Liver (tissue), 8 donors: ENCODE measurements at regions not wholly inside any gene's neighbourhood (a gene's known extent, or its start where the extent isn't known, plus 50 kb on each side); places are given as distances from the start of the nearest gene placed in this dataset.

Experiments used
- DNase-seq: peaks from one replicate; pipeline ENCODE4 v3.0.0-alpha.2; 2017; ENCODE audit warnings: low spot score
- H3K27ac ChIP-seq, 2 donors: one replicate each; pipeline ENCODE4 v1.7.0; 2013; ENCODE audit warnings: inconsistent platforms in 2 of 2, low read length in 2 of 2, control low read depth in 1 of 2, low read depth in 1 of 2, mild to moderate bottlenecking in 1 of 2
- H3K27me3 ChIP-seq, 4 donors: one replicate each; pipeline versions ENCODE4 v1.6.1 to v1.7.0; 2013; ENCODE audit warnings: low read length in 3 of 4, inconsistent platforms in 1 of 4, mild to moderate bottlenecking in 1 of 4, moderate library complexity in 1 of 4; ENCODE audit not compliant: control insufficient read depth in 4 of 4, insufficient read depth in 4 of 4
- H3K36me3 ChIP-seq, 4 donors: one replicate each; pipeline versions ENCODE4 v1.6.1 to v1.7.0; 2013; ENCODE audit warnings: low read length in 3 of 4, mild to moderate bottlenecking in 3 of 4, low read depth in 1 of 4, moderate library complexity in 1 of 4; ENCODE audit not compliant: control insufficient read depth in 4 of 4, insufficient read depth in 3 of 4
- H3K4me1 ChIP-seq, 4 donors: one replicate each; pipeline versions ENCODE4 v1.6.1 to v1.7.0; 2013; ENCODE audit warnings: low read length in 3 of 4, mild to moderate bottlenecking in 3 of 4, moderate library complexity in 1 of 4; ENCODE audit not compliant: control insufficient read depth in 4 of 4, insufficient read depth in 4 of 4
- H3K4me3 ChIP-seq, 3 donors: one replicate each; pipeline versions ENCODE4 v1.6.1 to v1.7.0; 2013; ENCODE audit warnings: low read length in 3 of 3, control low read depth in 1 of 3, low read depth in 1 of 3, mild to moderate bottlenecking in 1 of 3
- H3K9ac ChIP-seq, 2 donors: one replicate each; pipeline ENCODE4 v1.7.0; 2013; ENCODE audit warnings: low read length in 2 of 2, mild to moderate bottlenecking in 2 of 2, moderate library complexity in 2 of 2, control low read depth in 1 of 2, low read depth in 1 of 2
- H3K9me3 ChIP-seq, 4 donors: one replicate each; pipeline versions ENCODE4 v1.6.1 to v1.7.0; 2013; ENCODE audit warnings: low read length in 3 of 4; ENCODE audit not compliant: control insufficient read depth in 4 of 4
- ATF3 ChIP-seq: IDR thresholded peaks from 2 replicates; pipeline ENCODE4 v1.6.1; 2016; ENCODE audit warnings: antibody characterized with exemption
- CTCF ChIP-seq: fragments of 150-350 bp; IDR thresholded peaks from 2 replicates; pipeline ENCODE4 v1.5.1; 2017; ENCODE audit warnings: improper control_type of control experiment, low read depth, low read length; ENCODE audit not compliant: missing input control
- EGR1 ChIP-seq, 2 donors: IDR thresholded peaks; 2 replicates each; pipeline ENCODE4 v1.6.1; 2016 to 2018; ENCODE audit warnings: antibody characterized with exemption in 2 of 2, low read depth in 2 of 2
- FOXA1 ChIP-seq: IDR thresholded peaks from 2 replicates; pipeline ENCODE4 v1.6.1; 2016; ENCODE audit warnings: antibody characterized with exemption
- FOXA2 ChIP-seq: IDR thresholded peaks from 2 replicates; pipeline ENCODE4 v1.6.1; 2016; ENCODE audit warnings: antibody characterized with exemption
- GABPA ChIP-seq, 2 donors: IDR thresholded peaks in 1 of 2; conservative IDR thresholded peaks in 1 of 2; 2 replicates each; pipeline ENCODE4 v1.6.1; 2016; ENCODE audit warnings: antibody characterized with exemption in 2 of 2, mild to moderate bottlenecking in 1 of 2, moderate library complexity in 1 of 2
- HNF4A ChIP-seq, 2 donors: conservative IDR thresholded peaks; 2 replicates each; pipeline ENCODE4 v1.6.1; 2016; ENCODE audit warnings: antibody characterized with exemption in 2 of 2, mild to moderate bottlenecking in 2 of 2
- HNF4G ChIP-seq: IDR thresholded peaks from 2 replicates; pipeline ENCODE4 v1.6.1; 2016; ENCODE audit warnings: antibody characterized with exemption
- JUND ChIP-seq, 2 donors: IDR thresholded peaks; 2 replicates each; pipeline ENCODE4 v1.6.1; 2016; ENCODE audit warnings: antibody characterized with exemption in 2 of 2
- MAX ChIP-seq: IDR thresholded peaks from 2 replicates; pipeline ENCODE4 v1.6.1; 2016; ENCODE audit warnings: antibody characterized with exemption
- NR2F2 ChIP-seq: IDR thresholded peaks from 2 replicates; pipeline ENCODE4 v1.6.1; 2016; ENCODE audit warnings: antibody characterized with exemption
- RAD21 ChIP-seq, 2 donors: IDR thresholded peaks; 2 replicates each; pipeline ENCODE4 v1.6.1; 2016; ENCODE audit warnings: antibody characterized with exemption in 2 of 2, mild to moderate bottlenecking in 2 of 2
- REST ChIP-seq: IDR thresholded peaks from 2 replicates; pipeline ENCODE4 v1.6.1; 2016; ENCODE audit warnings: antibody characterized with exemption, mild to moderate bottlenecking
- RXRA ChIP-seq, 2 donors: IDR thresholded peaks; 2 replicates each; pipeline ENCODE4 v1.6.1; 2017 to 2018; ENCODE audit warnings: antibody characterized with exemption in 2 of 2, mild to moderate bottlenecking in 1 of 2
- SP1 ChIP-seq: IDR thresholded peaks from 2 replicates; pipeline ENCODE4 v1.6.1; 2018; ENCODE audit warnings: antibody characterized with exemption, mild to moderate bottlenecking
- TAF1 ChIP-seq: conservative IDR thresholded peaks from 2 replicates; pipeline ENCODE4 v1.6.1; 2016; ENCODE audit warnings: antibody characterized with exemption, mild to moderate bottlenecking
- YY1 ChIP-seq: IDR thresholded peaks from 2 replicates; pipeline ENCODE4 v1.6.1; 2016; ENCODE audit warnings: antibody characterized with exemption, mild to moderate bottlenecking
- ZBTB33 ChIP-seq: IDR thresholded peaks from 2 replicates; pipeline ENCODE4 v1.6.1; 2016; ENCODE audit warnings: antibody characterized with exemption
- WGBS: extraction: QIAGEN DNeasy Blood & Tissue Kit; methylation state at CpG from one replicate; pipeline ENCODE4 v1.1.7; 2013; 5-methylcytosine and 5-hydroxymethylcytosine counted together
- donor health status: healthy.
- donor health status: healthy.
- donor health status: healthy.
- donor health status: healthy.
- donor health status: healthy.

GRCh38 chr2:60621688-60622429 lies 68.4 kb upstream of the BCL11A start:
- Histone ChIP-seq H3K9me3 (no peaks in the 10 kb centered on the region), H3K27ac (no peak overlapping the region), H3K36me3 (no peaks in the 10 kb centered on the region), H3K27me3 (no peaks in the 10 kb centered on the region), H3K9ac (no peak overlapping the region), H3K4me3 (no peak overlapping the region), H3K4me1 (no peaks in the 10 kb centered on the region)
- DNase-seq = no peak
- TF ChIP-seq MAX (no peak), CTCF (no peak), ATF3 (no peak), NR2F2 (no peak), YY1 (no peak), ZBTB33 (no peak), JUND (IDR thresholded peaks at IDR 0.05) (no peak), RAD21 (IDR thresholded peaks at IDR 0.05) (no peak), EGR1 (IDR thresholded peaks at IDR 0.05; ENCODE audit: low read depth in 2 of 2) (no peak), FOXA1 (no peak), TAF1 (no peak), RXRA (IDR thresholded peaks at IDR 0.05) (no peak), SP1 (no peak)
- WGBS = 82% methylated on average over 7 of the region's 7 CpGs

GRCh38 chr2:60623040-60623439 lies 69.6 kb upstream of the BCL11A start:
- Histone ChIP-seq H3K4me3 (no peak overlapping the region), H3K9ac (no peak overlapping the region), H3K27ac (no peak overlapping the region), H3K9me3 (no peaks in the 10 kb centered on the region), H3K27me3 (no peaks in the 10 kb centered on the region), H3K4me1 (no peaks in the 10 kb centered on the region), H3K36me3 (no peaks in the 10 kb centered on the region)
- no peak for DNase-seq
- WGBS = 68% methylated on average over 2 of the region's 2 CpGs
- TF ChIP-seq HNF4G (no peak), HNF4A (conservative IDR thresholded peaks at IDR 0.05) (no peak), GABPA (IDR thresholded peaks at IDR 0.05 in 1 of 2, conservative IDR thresholded peaks at IDR 0.05 in 1 of 2) (no peak), MAX (no peak), ZBTB33 (no peak), SP1 (no peak), EGR1 (IDR thresholded peaks at IDR 0.05; ENCODE audit: low read depth in 2 of 2) (no peak), REST (no peak), ATF3 (no peak), CTCF (no peak), NR2F2 (no peak), TAF1 (no peak), RAD21 (IDR thresholded peaks at IDR 0.05) (no peak), YY1 (no peak), FOXA2 (no peak)
